ENCODE measurements at regions not wholly inside any gene's neighbourhood (a gene's known extent, or its start where the extent isn't known, plus 50 kb on each side); places are given as distances from the start of the nearest gene placed in this dataset.

- TF ChIP-seq CTCF (IDR thresholded peaks at IDR 0.05; ENCODE audit: insufficient read depth, low read depth, low read length) (no peak), EZH2 (IDR thresholded peaks at IDR 0.05; ENCODE audit: insufficient read depth, low read length) (no peak)
These were observed 97.8 kb upstream of the MPP7 start for GRCh38 chr10:28400681-28401080.
